ENCODE measurements at regions not wholly inside any gene's neighbourhood (a gene's known extent, or its start where the extent isn't known, plus 50 kb on each side); places are given as distances from the start of the nearest gene placed in this dataset.

GRCh38 chr11:92384358-92384757 is 159.7 kb downstream of the FAT3 start:
- Mint-ChIP-seq H3K27me3 (ENCODE audit: low read depth) (no peaks in the 10 kb centered on the region), H3K4me3 (no peak overlapping the region), H3K36me3 (ENCODE audit: insufficient read depth) (no peaks in the 10 kb centered on the region), H3K4me1 (ENCODE audit: low read depth) (no peaks in the 10 kb centered on the region), H3K9me3 (no peaks in the 10 kb centered on the region)
- no peak for DNase-seq
- no peak for ATAC-seq

GRCh38 chr11:92384802-92385201 is 160.2 kb downstream of the FAT3 start:
- no peak for DNase-seq
- no peak for ATAC-seq
- no peaks in the 10 kb centered on the region for H3K27me3 Mint-ChIP-seq (ENCODE audit: low read depth)
- no peak overlapping the region for H3K4me3 Mint-ChIP-seq
- no peaks in the 10 kb centered on the region for H3K36me3 Mint-ChIP-seq (ENCODE audit: insufficient read depth)
- no peaks in the 10 kb centered on the region for H3K9me3 Mint-ChIP-seq
- no peaks in the 10 kb centered on the region for H3K4me1 Mint-ChIP-seq (ENCODE audit: low read depth)

- Mint-ChIP-seq H3K36me3 (ENCODE audit: insufficient read depth) (no peaks in the 10 kb centered on the region), H3K4me1 (ENCODE audit: low read depth) (no peaks in the 10 kb centered on the region), H3K27me3 (ENCODE audit: low read depth) (no peaks in the 10 kb centered on the region), H3K4me3 (no peak overlapping the region), H3K9me3 (no peaks in the 10 kb centered on the region)
- DNase-seq = no peak
- ATAC-seq = no peak
Measured at GRCh38 chr11:92386577-92386976, 162.0 kb downstream of the FAT3 start.

GRCh38 chr11:92387859-92388258 is 163.2 kb downstream of the FAT3 start:
- no peak for ATAC-seq
- no peaks in the 10 kb centered on the region for H3K36me3 Mint-ChIP-seq (ENCODE audit: insufficient read depth)
- no peak for DNase-seq
- no peaks in the 10 kb centered on the region for H3K4me1 Mint-ChIP-seq (ENCODE audit: low read depth)
- H3K4me3 Mint-ChIP-seq = no peak overlapping the region
- no peaks in the 10 kb centered on the region for H3K27me3 Mint-ChIP-seq (ENCODE audit: low read depth)
- no peaks in the 10 kb centered on the region for H3K9me3 Mint-ChIP-seq

- Mint-ChIP-seq H3K9me3 (no peaks in the 10 kb centered on the region), H3K27me3 (ENCODE audit: low read depth) (no peaks in the 10 kb centered on the region), H3K36me3 (ENCODE audit: insufficient read depth) (no peaks in the 10 kb centered on the region), H3K4me1 (ENCODE audit: low read depth) (no peaks in the 10 kb centered on the region), H3K4me3 (no peak overlapping the region)
- ATAC-seq (no peak), DNase-seq (no peak)
Measured at GRCh38 chr11:92388380-92388779, 163.8 kb downstream of the FAT3 start.

GRCh38 chr11:92390783-92391182 is 166.2 kb downstream of the FAT3 start:
- Mint-ChIP-seq H3K4me3 (no peak overlapping the region), H3K36me3 (ENCODE audit: insufficient read depth) (no peaks in the 10 kb centered on the region), H3K27me3 (ENCODE audit: low read depth) (no peaks in the 10 kb centered on the region), H3K4me1 (ENCODE audit: low read depth) (no peaks in the 10 kb centered on the region), H3K9me3 (no peaks in the 10 kb centered on the region)
- DNase-seq = no peak
- ATAC-seq = no peak

- Mint-ChIP-seq H3K36me3 (ENCODE audit: insufficient read depth) (no peaks in the 10 kb centered on the region), H3K4me3 (no peak overlapping the region), H3K9me3 (no peaks in the 10 kb centered on the region), H3K4me1 (ENCODE audit: low read depth) (no peaks in the 10 kb centered on the region), H3K27me3 (ENCODE audit: low read depth) (no peaks in the 10 kb centered on the region)
- DNase-seq (no peak), ATAC-seq (no peak)
Measured at GRCh38 chr11:92391364-92391763, 166.7 kb downstream of the FAT3 start.

GRCh38 chr11:92391808-92392207 is 167.2 kb downstream of the FAT3 start:
- H3K36me3 Mint-ChIP-seq (ENCODE audit: insufficient read depth) = no peaks in the 10 kb centered on the region
- no peak for DNase-seq
- no peak overlapping the region for H3K4me3 Mint-ChIP-seq
- no peaks in the 10 kb centered on the region for H3K9me3 Mint-ChIP-seq
- no peaks in the 10 kb centered on the region for H3K27me3 Mint-ChIP-seq (ENCODE audit: low read depth)
- no peaks in the 10 kb centered on the region for H3K4me1 Mint-ChIP-seq (ENCODE audit: low read depth)
- no peak for ATAC-seq

GRCh38 chr11:92393218-92393617 is 168.6 kb downstream of the FAT3 start:
- DNase-seq = no peak
- H3K4me3 Mint-ChIP-seq = no peak overlapping the region
- H3K27me3 Mint-ChIP-seq (ENCODE audit: low read depth) = no peaks in the 10 kb centered on the region
- H3K4me1 Mint-ChIP-seq (ENCODE audit: low read depth) = no peaks in the 10 kb centered on the region
- ATAC-seq = no peak
- H3K36me3 Mint-ChIP-seq (ENCODE audit: insufficient read depth) = no peaks in the 10 kb centered on the region
- no peaks in the 10 kb centered on the region for H3K9me3 Mint-ChIP-seq

- DNase-seq = no peak
- Mint-ChIP-seq H3K36me3 (ENCODE audit: insufficient read depth) (no peaks in the 10 kb centered on the region), H3K27me3 (ENCODE audit: low read depth) (no peaks in the 10 kb centered on the region), H3K9me3 (no peaks in the 10 kb centered on the region), H3K4me3 (no peak overlapping the region), H3K4me1 (ENCODE audit: low read depth) (no peaks in the 10 kb centered on the region)
- ATAC-seq = no peak
Measured at GRCh38 chr11:92396133-92396532, 171.5 kb downstream of the FAT3 start.

GRCh38 chr11:92397221-92397755 is 172.7 kb downstream of the FAT3 start:
- no peaks in the 10 kb centered on the region for H3K4me1 Mint-ChIP-seq (ENCODE audit: low read depth)
- DNase-seq (no peak), ATAC-seq (no peak)
- H3K9me3 Mint-ChIP-seq = no peaks in the 10 kb centered on the region
- no peak overlapping the region for H3K4me3 Mint-ChIP-seq
- no peaks in the 10 kb centered on the region for H3K36me3 Mint-ChIP-seq (ENCODE audit: insufficient read depth)
- no peaks in the 10 kb centered on the region for H3K27me3 Mint-ChIP-seq (ENCODE audit: low read depth)

- Mint-ChIP-seq H3K9me3 (peaks cover 4% of the 10 kb centered on the region), H3K4me1 (ENCODE audit: low read depth) (no peaks in the 10 kb centered on the region), H3K36me3 (ENCODE audit: insufficient read depth) (no peaks in the 10 kb centered on the region), H3K27me3 (ENCODE audit: low read depth) (no peaks in the 10 kb centered on the region), H3K4me3 (no peak overlapping the region)
- ATAC-seq (no peak), DNase-seq (no peak)
Measured at GRCh38 chr11:92399705-92400104, 175.1 kb downstream of the FAT3 start.

- no peaks in the 10 kb centered on the region for H3K36me3 Mint-ChIP-seq (ENCODE audit: insufficient read depth)
- H3K27me3 Mint-ChIP-seq (ENCODE audit: low read depth) = no peaks in the 10 kb centered on the region
- ATAC-seq (no peak), DNase-seq (no peak)
- no peaks in the 10 kb centered on the region for H3K4me1 Mint-ChIP-seq (ENCODE audit: low read depth)
- no peak overlapping the region for H3K4me3 Mint-ChIP-seq
- peaks cover 8% of the 10 kb centered on the region for H3K9me3 Mint-ChIP-seq
Measured at GRCh38 chr11:92401520-92401919, 176.9 kb downstream of the FAT3 start.

GRCh38 chr11:92406472-92406871 is 181.9 kb downstream of the FAT3 start:
- no peak for ATAC-seq
- Mint-ChIP-seq H3K27me3 (ENCODE audit: low read depth) (no peaks in the 10 kb centered on the region), H3K4me3 (no peak overlapping the region), H3K36me3 (ENCODE audit: insufficient read depth) (no peaks in the 10 kb centered on the region), H3K4me1 (ENCODE audit: low read depth) (no peaks in the 10 kb centered on the region), H3K9me3 (peaks cover 8% of the 10 kb centered on the region)
- no peak for DNase-seq

GRCh38 chr11:92409355-92409754 is 184.7 kb downstream of the FAT3 start:
- H3K36me3 Mint-ChIP-seq (ENCODE audit: insufficient read depth) = no peaks in the 10 kb centered on the region
- no peaks in the 10 kb centered on the region for H3K27me3 Mint-ChIP-seq (ENCODE audit: low read depth)
- DNase-seq (no peak), ATAC-seq (no peak)
- no peak overlapping the region for H3K4me3 Mint-ChIP-seq
- no peaks in the 10 kb centered on the region for H3K4me1 Mint-ChIP-seq (ENCODE audit: low read depth)
- H3K9me3 Mint-ChIP-seq = peaks cover 8% of the 10 kb centered on the region

- Mint-ChIP-seq H3K27me3 (ENCODE audit: low read depth) (no peaks in the 10 kb centered on the region), H3K4me1 (ENCODE audit: low read depth) (no peaks in the 10 kb centered on the region), H3K4me3 (no peak overlapping the region), H3K9me3 (peaks cover 6% of the 10 kb centered on the region), H3K36me3 (ENCODE audit: insufficient read depth) (no peaks in the 10 kb centered on the region)
- DNase-seq (no peak), ATAC-seq (no peak)
Measured at GRCh38 chr11:92409956-92410355, 185.3 kb downstream of the FAT3 start.

Measured in activated T-cell treated with anti-CD3 and anti-CD28 coated beads, Interleukin-2, amount 50 U/mL, for 4 hours (primary cell).